ENCODE measurements at regions not wholly inside any gene's neighbourhood (a gene's known extent, or its start where the extent isn't known, plus 50 kb on each side); places are given as distances from the start of the nearest gene placed in this dataset.

DNA sequence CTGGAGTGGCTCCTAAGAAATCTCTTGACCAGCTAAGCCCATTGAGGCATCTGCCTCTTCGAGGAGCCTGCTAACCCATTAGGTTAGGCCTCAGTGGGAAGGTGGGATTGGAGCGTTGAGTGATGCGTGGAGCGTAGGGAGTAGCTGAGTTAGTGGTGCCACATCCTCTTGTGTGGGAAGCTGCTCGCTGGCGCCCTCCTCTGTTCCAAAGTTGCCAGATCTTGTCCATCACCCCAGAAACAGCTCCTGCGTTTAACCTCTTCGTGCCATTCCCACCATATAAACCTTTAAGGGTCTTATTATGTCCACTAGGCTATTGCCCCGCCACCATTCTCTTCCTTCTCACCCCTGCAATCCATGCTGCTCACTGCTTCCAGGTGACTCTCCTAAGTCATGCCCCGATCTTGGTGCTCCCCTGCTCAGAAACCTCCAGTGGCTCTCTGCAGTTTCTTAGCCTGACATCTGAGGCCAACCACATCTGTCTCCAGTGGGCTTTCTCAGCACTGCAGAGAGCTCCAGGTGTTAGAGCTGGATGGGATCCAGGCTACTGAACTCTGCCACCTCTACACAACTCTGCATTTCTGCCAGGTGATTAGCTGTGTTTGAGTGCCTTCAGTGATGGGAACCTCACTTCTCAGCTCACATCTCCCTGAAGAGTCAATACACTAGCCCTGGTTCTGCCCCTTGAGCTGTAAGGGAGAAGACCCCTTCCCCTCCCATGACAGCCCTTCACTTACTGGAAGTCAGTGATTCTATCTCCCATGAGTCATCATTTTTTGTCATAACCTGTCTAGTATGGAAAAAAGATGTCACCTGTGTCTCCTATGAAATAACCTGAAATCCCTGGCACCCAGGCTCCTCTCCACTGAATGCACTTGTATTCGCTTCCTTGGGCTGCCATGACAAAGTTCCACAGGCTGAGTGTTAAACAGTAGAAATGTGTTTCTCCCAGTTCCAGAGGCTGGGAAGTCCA lies 65.0 kb upstream of the FGFR2 start:
- FAIRE-seq: no peak
- CTCF ChIA-PET: interaction anchor here (0.7 to 1.1 kb wide), 2 partner anchors 12 to 54 kb away, joined by 4 read pairs; no protein-coding TSS in a partner anchor
- H3K4me2 ChIP-seq: no peak overlapping the region

DNA sequence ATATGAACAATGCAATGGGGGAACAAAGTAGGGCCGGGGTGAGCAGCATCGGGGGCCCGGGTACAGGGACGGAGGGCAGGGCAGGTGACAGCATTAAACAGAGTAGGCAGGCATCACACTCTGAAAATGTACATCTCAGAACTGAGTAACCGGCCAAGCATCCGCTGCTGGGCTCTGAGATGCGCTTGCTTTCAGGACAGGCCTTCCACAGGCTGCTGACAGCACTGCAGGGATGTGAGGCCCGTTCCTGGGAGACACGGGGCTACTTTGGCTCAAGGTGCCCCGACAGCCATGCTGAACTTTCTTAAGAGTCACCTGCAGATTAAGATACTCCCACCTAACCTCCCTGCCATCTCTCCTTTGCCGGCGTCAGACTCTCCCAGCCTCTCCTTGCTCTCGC lies 64.3 kb upstream of the FGFR2 start:
- H3K4me2 ChIP-seq: no peak overlapping the region
- ATAC-seq: peak; percentile 31 to 59; a peak in 3 of 6 replicates
- FAIRE-seq: no peak
- POLR2A ChIA-PET: no interaction called here
- CTCF ChIA-PET: interaction anchor here (1.1 kb wide), 1 partner anchor 53 kb away, joined by 4 read pairs; no protein-coding TSS in a partner anchor
- WGBS (ENCODE audit: missing lambda C conversion rate): 57% methylated on average over 13 of the region's 13 CpGs
- no peak overlapping the region for H3K27ac ChIP-seq
- TF ChIP-seq EP300 (IDR thresholded peaks at IDR 0.05) (no peak), EHMT2 (IDR thresholded peaks at IDR 0.05; ENCODE audit: low read depth) (no peak)
- TF ChIP-seq, protein P1, sequence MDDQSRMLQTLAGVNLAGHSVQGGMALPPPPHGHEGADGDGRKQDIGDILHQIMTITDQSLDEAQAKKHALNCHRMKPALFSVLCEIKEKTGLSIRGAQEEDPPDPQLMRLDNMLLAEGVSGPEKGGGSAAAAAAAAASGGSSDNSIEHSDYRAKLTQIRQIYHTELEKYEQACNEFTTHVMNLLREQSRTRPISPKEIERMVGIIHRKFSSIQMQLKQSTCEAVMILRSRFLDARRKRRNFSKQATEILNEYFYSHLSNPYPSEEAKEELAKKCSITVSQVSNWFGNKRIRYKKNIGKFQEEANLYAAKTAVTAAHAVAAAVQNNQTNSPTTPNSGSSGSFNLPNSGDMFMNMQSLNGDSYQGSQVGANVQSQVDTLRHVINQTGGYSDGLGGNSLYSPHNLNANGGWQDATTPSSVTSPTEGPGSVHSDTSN (IDR thresholded peaks at IDR 0.05): no peak
- H3K9me3 ChIP-seq: no peaks in the 10 kb centered on the region
- no peak overlapping the region for H3K4me3 ChIP-seq
- no peaks in the 10 kb centered on the region for H3K4me1 ChIP-seq
- DNase-seq (ENCODE audit: low read depth in 1 of 2, low spot score in 1 of 2): no peak

More for the DNA sequence above, 65.0 kb upstream of the FGFR2 start:
- Histone ChIP-seq H3K4me3 (no peak overlapping the region), H3K4me1 (no peaks in the 10 kb centered on the region), H3K9me3 (no peaks in the 10 kb centered on the region), H3K27ac (no peak overlapping the region)
- DNase-seq (ENCODE audit: low read depth in 1 of 2, low spot score in 1 of 2): peak; percentile 21 to 25
- TF ChIP-seq SREBF2 (IDR thresholded peaks at IDR 0.05): no peak
- TF ChIP-seq, protein P2, sequence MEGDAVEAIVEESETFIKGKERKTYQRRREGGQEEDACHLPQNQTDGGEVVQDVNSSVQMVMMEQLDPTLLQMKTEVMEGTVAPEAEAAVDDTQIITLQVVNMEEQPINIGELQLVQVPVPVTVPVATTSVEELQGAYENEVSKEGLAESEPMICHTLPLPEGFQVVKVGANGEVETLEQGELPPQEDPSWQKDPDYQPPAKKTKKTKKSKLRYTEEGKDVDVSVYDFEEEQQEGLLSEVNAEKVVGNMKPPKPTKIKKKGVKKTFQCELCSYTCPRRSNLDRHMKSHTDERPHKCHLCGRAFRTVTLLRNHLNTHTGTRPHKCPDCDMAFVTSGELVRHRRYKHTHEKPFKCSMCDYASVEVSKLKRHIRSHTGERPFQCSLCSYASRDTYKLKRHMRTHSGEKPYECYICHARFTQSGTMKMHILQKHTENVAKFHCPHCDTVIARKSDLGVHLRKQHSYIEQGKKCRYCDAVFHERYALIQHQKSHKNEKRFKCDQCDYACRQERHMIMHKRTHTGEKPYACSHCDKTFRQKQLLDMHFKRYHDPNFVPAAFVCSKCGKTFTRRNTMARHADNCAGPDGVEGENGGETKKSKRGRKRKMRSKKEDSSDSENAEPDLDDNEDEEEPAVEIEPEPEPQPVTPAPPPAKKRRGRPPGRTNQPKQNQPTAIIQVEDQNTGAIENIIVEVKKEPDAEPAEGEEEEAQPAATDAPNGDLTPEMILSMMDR (IDR thresholded peaks at IDR 0.05): no peak; the same call in 2 of the 3 replicates
- no peak for TF ChIP-seq FOSL2 (IDR thresholded peaks at IDR 0.05)
- TF ChIP-seq FOSL2 (CRISPR knock-in tag; IDR thresholded peaks at IDR 0.05): peak; percentile 30; the same call in 1 of the 2 replicates
- no peak for TF ChIP-seq ZFP36 (IDR thresholded peaks at IDR 0.05; ENCODE audit: borderline replicate concordance, partially characterized antibody)
- TF ChIP-seq NFE2L2 (conservative IDR thresholded peaks at IDR 0.05; ENCODE audit: low read length): 0 out of 2 replicates have a peak, but pooled peaks have one; percentile 35
- TF ChIP-seq RAD21 (conservative IDR thresholded peaks at IDR 0.05 in 1 of 2, IDR thresholded peaks at IDR 0.05 in 1 of 2): peak in 1 of 2 experiments; percentile 39; a peak in 1 of 5 replicates
- TF ChIP-seq MAFK (IDR thresholded peaks at IDR 0.05; ENCODE audit: partially characterized antibody): peak; percentile 55
- peak; percentile 49 to 84; a peak in 5 of 6 replicates for ATAC-seq
- POLR2A ChIA-PET: no interaction called here
- 38% methylated on average over 11 of the region's 11 CpGs for WGBS (ENCODE audit: missing lambda C conversion rate)

DNA sequence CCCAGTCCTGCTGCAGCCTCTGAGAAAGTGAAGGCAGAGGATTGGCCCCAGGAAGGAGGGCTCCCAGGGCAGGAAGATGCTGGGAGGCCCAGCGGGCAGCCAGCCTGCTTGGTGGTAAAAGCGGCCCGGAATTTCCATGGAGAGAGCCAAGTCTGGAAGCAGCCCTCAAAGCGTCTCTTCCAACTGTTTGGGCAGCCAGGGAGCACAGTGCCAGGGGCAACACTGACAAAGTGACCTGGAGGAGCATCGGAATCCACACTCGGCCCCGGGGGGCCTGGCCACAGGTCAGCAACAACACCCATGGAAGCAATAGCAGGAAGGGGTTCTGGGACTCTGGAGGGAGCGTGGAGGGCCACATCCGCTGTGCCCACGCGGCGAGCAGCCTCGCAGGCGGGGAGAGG lies 63.2 kb upstream of the FGFR2 start:
- 56% methylated on average over 14 of the region's 14 CpGs for WGBS (ENCODE audit: missing lambda C conversion rate)
- no peak for FAIRE-seq
- ATAC-seq: no peak
- TF ChIP-seq, protein P3, sequence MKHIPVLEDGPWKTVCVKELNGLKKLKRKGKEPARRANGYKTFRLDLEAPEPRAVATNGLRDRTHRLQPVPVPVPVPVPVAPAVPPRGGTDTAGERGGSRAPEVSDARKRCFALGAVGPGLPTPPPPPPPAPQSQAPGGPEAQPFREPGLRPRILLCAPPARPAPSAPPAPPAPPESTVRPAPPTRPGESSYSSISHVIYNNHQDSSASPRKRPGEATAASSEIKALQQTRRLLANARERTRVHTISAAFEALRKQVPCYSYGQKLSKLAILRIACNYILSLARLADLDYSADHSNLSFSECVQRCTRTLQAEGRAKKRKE (CRISPR knock-in tag; IDR thresholded peaks at IDR 0.05; ENCODE audit: low read depth): no peak
- TF ChIP-seq ESRRA (IDR thresholded peaks at IDR 0.05; ENCODE audit: borderline replicate concordance, low read length): no peak
- no peak for TF ChIP-seq JUNB (IDR thresholded peaks at IDR 0.05)
- TF ChIP-seq, protein P4, sequence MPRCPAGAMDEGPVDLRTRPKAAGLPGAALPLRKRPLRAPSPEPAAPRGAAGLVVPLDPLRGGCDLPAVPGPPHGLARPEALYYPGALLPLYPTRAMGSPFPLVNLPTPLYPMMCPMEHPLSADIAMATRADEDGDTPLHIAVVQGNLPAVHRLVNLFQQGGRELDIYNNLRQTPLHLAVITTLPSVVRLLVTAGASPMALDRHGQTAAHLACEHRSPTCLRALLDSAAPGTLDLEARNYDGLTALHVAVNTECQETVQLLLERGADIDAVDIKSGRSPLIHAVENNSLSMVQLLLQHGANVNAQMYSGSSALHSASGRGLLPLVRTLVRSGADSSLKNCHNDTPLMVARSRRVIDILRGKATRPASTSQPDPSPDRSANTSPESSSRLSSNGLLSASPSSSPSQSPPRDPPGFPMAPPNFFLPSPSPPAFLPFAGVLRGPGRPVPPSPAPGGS (IDR thresholded peaks at IDR 0.05): no peak
- TF ChIP-seq HOXA7 (CRISPR knock-in tag; IDR thresholded peaks at IDR 0.05): no peak
- no peak for TF ChIP-seq POLR2A (IDR thresholded peaks at IDR 0.05; ENCODE audit: low read length)
- TF ChIP-seq GATA3 (IDR thresholded peaks at IDR 0.05; ENCODE audit: borderline replicate concordance): no peak
- TF ChIP-seq CBX8 (IDR thresholded peaks at IDR 0.05): no peak
- TF ChIP-seq CEBPB (IDR thresholded peaks at IDR 0.05): no peak
- TF ChIP-seq, protein P5, sequence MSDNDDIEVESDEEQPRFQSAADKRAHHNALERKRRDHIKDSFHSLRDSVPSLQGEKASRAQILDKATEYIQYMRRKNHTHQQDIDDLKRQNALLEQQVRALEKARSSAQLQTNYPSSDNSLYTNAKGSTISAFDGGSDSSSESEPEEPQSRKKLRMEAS (IDR thresholded peaks at IDR 0.05): no peak
- TF ChIP-seq, protein P2 (IDR thresholded peaks at IDR 0.05): no peak
- TF ChIP-seq, protein P6, sequence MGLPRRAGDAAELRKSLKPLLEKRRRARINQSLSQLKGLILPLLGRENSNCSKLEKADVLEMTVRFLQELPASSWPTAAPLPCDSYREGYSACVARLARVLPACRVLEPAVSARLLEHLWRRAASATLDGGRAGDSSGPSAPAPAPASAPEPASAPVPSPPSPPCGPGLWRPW (IDR thresholded peaks at IDR 0.05): no peak
- no peak for TF ChIP-seq ZSCAN20 (CRISPR knock-in tag; IDR thresholded peaks at IDR 0.05)
- no peak for TF ChIP-seq TP53 (CRISPR knock-in tag; IDR thresholded peaks at IDR 0.05)
- TF ChIP-seq FOSL2 (IDR thresholded peaks at IDR 0.05): no peak
- TF ChIP-seq FOSL2 (CRISPR knock-in tag; IDR thresholded peaks at IDR 0.05): no peak
- no peak for TF ChIP-seq RFX5 (IDR thresholded peaks at IDR 0.05)
- TF ChIP-seq CHD4 (IDR thresholded peaks at IDR 0.05; ENCODE audit: borderline replicate concordance): no peak

More for the DNA sequence above, 63.2 kb upstream of the FGFR2 start:
- no peak overlapping the region for H3K4me2 ChIP-seq
- CTCF ChIA-PET: interaction anchor here (0.7 kb wide), 1 partner anchor 11 kb away, joined by 3 read pairs; no protein-coding TSS in a partner anchor
- no peak overlapping the region for H3K4me3 ChIP-seq
- POLR2A ChIA-PET: no interaction called here
- DNase-seq (ENCODE audit: low read depth in 1 of 2, low spot score in 1 of 2): no peak
- H3K4me1 ChIP-seq: no peaks in the 10 kb centered on the region
- H3K27ac ChIP-seq: no peak overlapping the region
- H3K9me3 ChIP-seq: no peaks in the 10 kb centered on the region

All from A549 (cell line).